ENCODE measurements at regions not wholly inside any gene's neighbourhood (a gene's known extent, or its start where the extent isn't known, plus 50 kb on each side); places are given as distances from the start of the nearest gene placed in this dataset.

GRCh38 chr16:9360075-9360474 lies 268.6 kb downstream of the HAPSTR1 start:
- TF ChIP-seq CTCF (conservative IDR thresholded peaks at IDR 0.05; ENCODE audit: low read length) (no peak), EZH2phosphoT487 (IDR thresholded peaks at IDR 0.05; ENCODE audit: borderline replicate concordance) (no peak)
